Gastroesophageal sphincter (tissue), 3 donors: ENCODE measurements at regions not wholly inside any gene's neighbourhood (a gene's known extent, or its start where the extent isn't known, plus 50 kb on each side); places are given as distances from the start of the nearest gene placed in this dataset.

Experiments
- POLR2A ChIP-seq, 2 donors: fragments of 450-650 bp; IDR thresholded peaks; one replicate each; pipeline ENCODE4 v1.6.1; 2017; ENCODE audit warnings: antibody characterized with exemption in 2 of 2, mild to moderate bottlenecking in 2 of 2, moderate library complexity in 1 of 2
- TF ChIP-seq, protein P1 (sequence below), 4 experiments: fragments of 200-600 bp in 2 of 4; fragments of 450-650 bp in 2 of 4; sonication (generic) in 1 of 4; IDR thresholded peaks; one replicate each; pipeline ENCODE4 v1.5.1; 2017 to 2019; ENCODE audit warnings: antibody characterized with exemption in 4 of 4, mild to moderate bottlenecking in 2 of 4, moderate library complexity in 2 of 4

DNA sequence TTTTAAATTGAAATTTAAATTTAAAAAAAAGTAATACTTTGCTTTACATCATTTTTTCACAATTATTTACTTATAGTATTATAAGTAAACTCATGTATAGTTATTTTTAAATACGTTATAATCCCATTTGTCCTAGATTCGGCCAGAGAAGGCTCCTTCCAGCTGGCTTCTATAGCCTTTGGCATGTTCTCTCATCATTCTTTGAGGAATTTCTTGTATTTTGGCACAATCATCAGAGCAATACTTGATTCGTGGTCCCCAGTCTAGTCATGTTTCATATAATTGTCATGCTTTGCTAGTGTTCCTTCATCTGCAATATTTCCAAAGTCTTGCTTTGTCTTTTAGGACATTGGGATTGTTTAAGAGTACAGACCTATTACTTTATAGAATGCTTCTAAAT lies 1037.9 kb upstream of the AGA start:
- TF ChIP-seq, protein P1, sequence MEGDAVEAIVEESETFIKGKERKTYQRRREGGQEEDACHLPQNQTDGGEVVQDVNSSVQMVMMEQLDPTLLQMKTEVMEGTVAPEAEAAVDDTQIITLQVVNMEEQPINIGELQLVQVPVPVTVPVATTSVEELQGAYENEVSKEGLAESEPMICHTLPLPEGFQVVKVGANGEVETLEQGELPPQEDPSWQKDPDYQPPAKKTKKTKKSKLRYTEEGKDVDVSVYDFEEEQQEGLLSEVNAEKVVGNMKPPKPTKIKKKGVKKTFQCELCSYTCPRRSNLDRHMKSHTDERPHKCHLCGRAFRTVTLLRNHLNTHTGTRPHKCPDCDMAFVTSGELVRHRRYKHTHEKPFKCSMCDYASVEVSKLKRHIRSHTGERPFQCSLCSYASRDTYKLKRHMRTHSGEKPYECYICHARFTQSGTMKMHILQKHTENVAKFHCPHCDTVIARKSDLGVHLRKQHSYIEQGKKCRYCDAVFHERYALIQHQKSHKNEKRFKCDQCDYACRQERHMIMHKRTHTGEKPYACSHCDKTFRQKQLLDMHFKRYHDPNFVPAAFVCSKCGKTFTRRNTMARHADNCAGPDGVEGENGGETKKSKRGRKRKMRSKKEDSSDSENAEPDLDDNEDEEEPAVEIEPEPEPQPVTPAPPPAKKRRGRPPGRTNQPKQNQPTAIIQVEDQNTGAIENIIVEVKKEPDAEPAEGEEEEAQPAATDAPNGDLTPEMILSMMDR (IDR thresholded peaks at IDR 0.05), result no peak
- TF ChIP-seq POLR2A (IDR thresholded peaks at IDR 0.05), result no peak
